GM12878 (cell line): ENCODE measurements at regions not wholly inside any gene's neighbourhood (a gene's known extent, or its start where the extent isn't known, plus 50 kb on each side); places are given as distances from the start of the nearest gene placed in this dataset.

Experiments used
- ATAC-seq: fragments of 200-7000 bp; cut with Tn5 transposase; 3 replicates; pipeline ENCODE4 v1.9.1; 2020; ENCODE audit warnings: mild to moderate bottlenecking, moderate library complexity
- BruUV-seq: library from RNA; stranded (reverse); fragments of 400-500 nt; replicated peaks from 2 replicates; lab custom pipeline; 2021; lab: Mats Ljungman, UMichigan
- CTCF ChIA-PET: fragments of 300-600 bp; sonication (Branson Sonifier 250); formaldehyde crosslinking; extraction: SDS; loops from one replicate; lab custom pipeline; 2021; ENCODE audit warnings: inconsistent platforms; lab: Yijun Ruan, JAX
- POLR2A ChIA-PET: fragments of 350-600 bp; formaldehyde crosslinking; extraction: SDS; loops from one replicate; lab custom pipeline; 2021; ENCODE audit warnings: inconsistent platforms; lab: Charles Lee
- RAD21 ChIA-PET: fragments of 300-600 bp; sonication (Branson Sonifier 250); formaldehyde crosslinking; loops from one replicate; lab custom pipeline; 2023; ENCODE audit warnings: antibody characterized with exemption; ENCODE audit not compliant: unreplicated experiment; lab: Charles Lee
- SMC1A ChIA-PET: fragments of 300-600 bp; sonication (Branson Sonifier 250); formaldehyde crosslinking; loops from one replicate; lab custom pipeline; 2023; ENCODE audit not compliant: unreplicated experiment, uncharacterized antibody; lab: Charles Lee
- DNase-seq: peaks from one replicate; pipeline ENCODE4 v3.0.0-alpha.2; 2011; ENCODE audit warnings: low read depth, low spot score
- FAIRE-seq: peaks from 3 replicates; lab custom pipeline; 2011; peaks lifted over from hg19 to GRCh38; lab: Jason Lieb, UNC
- H2AFZ ChIP-seq: 2 replicates; pipeline ENCODE4 v1.6.0; 2011; ENCODE audit warnings: low read depth, low read length, control low read depth; ENCODE audit not compliant: control insufficient read depth
- H3K27ac ChIP-seq: 2 replicates; pipeline ENCODE4 v1.5.1; 2011; ENCODE audit warnings: control low read depth; ENCODE audit not compliant: control insufficient read depth, insufficient read depth
- H3K27me3 ChIP-seq, 2 experiments: replicated peaks in 1 of 2; 2 replicates each; pipeline versions ENCODE4 v1.6.0 to v1.6.1; 2011; ENCODE audit warnings: low read length in 1 of 2; ENCODE audit not compliant: control insufficient read depth in 2 of 2, insufficient read depth in 2 of 2
- H3K36me3 ChIP-seq, 2 experiments: 2 replicates each; pipeline ENCODE4 v1.5.1; 2011; ENCODE audit warnings: low read length in 1 of 2; ENCODE audit not compliant: control insufficient read depth in 2 of 2, insufficient read depth in 2 of 2
- H3K4me1 ChIP-seq: 2 replicates; pipeline ENCODE4 v1.6.1; 2011; ENCODE audit warnings: mild to moderate bottlenecking, low read length, moderate library complexity, mixed read lengths; ENCODE audit not compliant: control insufficient read depth, insufficient read depth
- H3K4me2 ChIP-seq: 2 replicates; pipeline ENCODE4 v1.6.0; 2011; ENCODE audit warnings: control low read depth; ENCODE audit not compliant: control insufficient read depth, insufficient read depth
- H3K4me3 ChIP-seq: fragments of 200-600 bp; sonication (generic); 2 replicates; pipeline ENCODE4 v1.5.1; 2016
- H3K79me2 ChIP-seq: 2 replicates; pipeline ENCODE4 v1.6.0; 2011; ENCODE audit warnings: low read length; ENCODE audit not compliant: control insufficient read depth, insufficient read depth
- H3K9ac ChIP-seq: 2 replicates; pipeline ENCODE4 v1.8.0; 2011; ENCODE audit warnings: low read length, control low read depth, mixed read lengths; ENCODE audit not compliant: control insufficient read depth, insufficient read depth
- H3K9me3 ChIP-seq: replicated peaks from 3 replicates; pipeline ENCODE4 v1.5.1; 2011; ENCODE audit warnings: mild to moderate bottlenecking, low read length; ENCODE audit not compliant: control insufficient read depth, insufficient read depth
- H4K20me1 ChIP-seq: 2 replicates; pipeline ENCODE4 v1.6.0; 2011; ENCODE audit not compliant: control insufficient read depth, insufficient read depth
- ETV6 ChIP-seq, 2 experiments: fragments of 450-650 bp in 1 of 2; IDR thresholded peaks in 1 of 2; conservative IDR thresholded peaks in 1 of 2; 2 replicates each; pipeline ENCODE4 v1.6.1; 2014; ENCODE audit warnings: antibody characterized with exemption in 1 of 2, borderline replicate concordance in 1 of 2, low read depth in 1 of 2, mild to moderate bottlenecking in 1 of 2, moderate library complexity in 1 of 2
- EZH2 ChIP-seq: IDR thresholded peaks from 2 replicates; pipeline ENCODE4 v1.6.1; 2012; ENCODE audit warnings: low read depth, mild to moderate bottlenecking, control low read depth, inconsistent platforms, low read length, borderline replicate concordance; ENCODE audit not compliant: control insufficient read depth
- PAX5 ChIP-seq: IDR thresholded peaks from 2 replicates; pipeline ENCODE4 v1.6.1; 2011; ENCODE audit warnings: low read depth, low read length, borderline replicate concordance
- RB1 ChIP-seq: fragments of 450-650 bp; formaldehyde crosslinking; IDR thresholded peaks from 2 replicates; pipeline ENCODE4 v1.6.1; 2017; ENCODE audit warnings: mild to moderate bottlenecking, borderline replicate concordance
- USF1 ChIP-seq: IDR thresholded peaks from 2 replicates; pipeline ENCODE4 v1.6.1; 2011; ENCODE audit warnings: borderline replicate concordance, low read depth, mild to moderate bottlenecking, moderate library complexity, mixed read lengths, low read length; ENCODE audit not compliant: insufficient read depth; ENCODE audit errors: extremely low read length
- USF2 ChIP-seq: IDR thresholded peaks from 2 replicates; pipeline ENCODE4 v1.6.1; 2011; ENCODE audit warnings: low read depth, low read length, improper control_type of control experiment, borderline replicate concordance
- ZBTB11 ChIP-seq: fragments of 450-650 bp; formaldehyde crosslinking; IDR thresholded peaks from 2 replicates; pipeline ENCODE4 v1.5.0; 2022; ENCODE audit warnings: mild to moderate bottlenecking, missing genetic modification characterization
- ZNF207 ChIP-seq: fragments of 450-650 bp; IDR thresholded peaks from 2 replicates; pipeline ENCODE4 v1.6.1; 2014; ENCODE audit warnings: antibody characterized with exemption, mild to moderate bottlenecking, borderline replicate concordance
- ZNF384 ChIP-seq: IDR thresholded peaks from 2 replicates; pipeline ENCODE4 v1.6.1; 2012; ENCODE audit warnings: low read depth, mild to moderate bottlenecking, low read length, improper control_type of control experiment, borderline replicate concordance
- ZNF622 ChIP-seq: fragments of 450-650 bp; IDR thresholded peaks from 2 replicates; pipeline ENCODE4 v1.6.1; 2017; ENCODE audit warnings: mild to moderate bottlenecking, inconsistent platforms
- WGBS: methylation state at CpG from one replicate; pipeline ENCODE4 v1.1.6; 2016; ENCODE audit warnings: low lambda C conversion rate; ENCODE audit not compliant: insufficient replicate concordance, insufficient coverage; ENCODE audit errors: missing lambda C conversion rate; 5-methylcytosine and 5-hydroxymethylcytosine counted together
- in situ Hi-C: fragments of 300-500 bp; cut with MboI; formaldehyde crosslinking; loops from 9 replicates; pipeline ENCODE4 v1.14.3; 2018; ENCODE audit warnings: mixed read lengths
- intact Hi-C: fragments of 100-400 bp; cut with micrococcal nuclease; formaldehyde crosslinking; loops from one replicate; pipeline ENCODE4 v1.14.2; 2022; ENCODE audit not compliant: unreplicated experiment

- WGBS = 59% methylated on average over 4 of the region's 4 CpGs
- TF ChIP-seq ZNF207 (no peak), USF1 (no peak)
- CTCF ChIA-PET = interaction anchor here (1.5 kb wide), 1 partner anchor 33 kb away, joined by 3 read pairs; no protein-coding TSS in a partner anchor
- BruUV-seq = no TSS peak
- Histone ChIP-seq H3K36me3 (no peaks in the 10 kb centered on the region), H3K9me3 (no peaks in the 10 kb centered on the region), H3K27ac (no peak overlapping the region), H3K9ac (no peak overlapping the region), H2AFZ (peak overlapping the region; percentile 58), H3K4me2 (0 out of 2 replicates have a peak overlapping the region, but pooled peaks have one; percentile 25), H3K4me3 (no peak overlapping the region), H3K79me2 (no peaks in the 10 kb centered on the region), H3K4me1 (no peaks in the 10 kb centered on the region), H3K27me3 (no peaks in the 10 kb centered on the region), H4K20me1 (no peaks in the 10 kb centered on the region)
- POLR2A ChIA-PET = no interaction called here
- ATAC-seq = no peak
- SMC1A ChIA-PET = no interaction called here
- no peak for DNase-seq
- FAIRE-seq = no peak
- in situ Hi-C loops = no loop called here
- intact Hi-C loops = no loop called here
- RAD21 ChIA-PET = no interaction called here
Measured at GRCh38 chr3:145182196-145182911, 978.6 kb downstream of the PLOD2 start.

GRCh38 chr3:145183261-145183660 is 977.7 kb downstream of the PLOD2 start:
- ChIA-PET POLR2A (no interaction called here), SMC1A (no interaction called here), RAD21 (no interaction called here), CTCF (no interaction called here)
- Histone ChIP-seq H3K27me3 (no peaks in the 10 kb centered on the region), H2AFZ (peak overlapping the region; percentile 12; the same call in 1 of the 2 replicates), H3K27ac (no peak overlapping the region), H3K36me3 (no peaks in the 10 kb centered on the region), H3K4me1 (no peaks in the 10 kb centered on the region), H3K79me2 (no peaks in the 10 kb centered on the region), H3K9me3 (no peaks in the 10 kb centered on the region), H3K4me2 (no peak overlapping the region), H3K4me3 (no peak overlapping the region), H3K9ac (no peak overlapping the region), H4K20me1 (no peaks in the 10 kb centered on the region)
- ATAC-seq (no peak), DNase-seq (no peak), FAIRE-seq (no peak)
- in situ Hi-C loops (no loop called here), intact Hi-C loops (no loop called here)
- no TSS peak for BruUV-seq
- 16% methylated on average over 3 of the region's 3 CpGs for WGBS
- TF ChIP-seq ZNF622 = no peak
- TF ChIP-seq RB1 = no peak
- no peak for TF ChIP-seq ZBTB11 (CRISPR knock-in tag)
- no peak for TF ChIP-seq ETV6 (conservative IDR thresholded peaks at IDR 0.05 in 1 of 2, IDR thresholded peaks at IDR 0.05 in 1 of 2; ENCODE audit: borderline replicate concordance in 1 of 2, low read depth in 1 of 2)
- no peak for TF ChIP-seq ZNF384
- TF ChIP-seq EZH2 = no peak
- TF ChIP-seq PAX5 = no peak
- TF ChIP-seq USF2 = no peak
